ENCODE measurements at regions not wholly inside any gene's neighbourhood (a gene's known extent, or its start where the extent isn't known, plus 50 kb on each side); places are given as distances from the start of the nearest gene placed in this dataset.
"Not testable (repeated sequence)": the region's sequence is repeated elsewhere in the genome, so short reads cannot be mapped to it uniquely, and the experiment has no call there.

GRCh38 chr11:116033931-116034553 is 529.8 kb upstream of the CADM1 start:
- DNase-seq (ENCODE audit: low spot score in 2 of 2, unreplicated experiment in 2 of 2), result no peak
- peaks cover 4% of the 10 kb centered on the region for H3K9me3 Mint-ChIP-seq
- H3K27me3 Mint-ChIP-seq (ENCODE audit: low read depth), result peaks cover 6% of the 10 kb centered on the region
- no peak overlapping the region for H3K4me3 Mint-ChIP-seq
- H3K27ac Mint-ChIP-seq, result no peak overlapping the region
- no peak for TF ChIP-seq CTCF (IDR thresholded peaks at IDR 0.05; ENCODE audit: unreplicated experiment)
- no peaks in the 10 kb centered on the region for H3K36me3 Mint-ChIP-seq
- H3K4me1 Mint-ChIP-seq, result peaks cover 12% of the 10 kb centered on the region

- TF ChIP-seq CTCF (IDR thresholded peaks at IDR 0.05; ENCODE audit: unreplicated experiment), result no peak
- Mint-ChIP-seq H3K4me3 (no peak overlapping the region), H3K27ac (no peak overlapping the region), H3K36me3 (no peaks in the 10 kb centered on the region), H3K4me1 (peaks cover 5% of the 10 kb centered on the region), H3K27me3 (ENCODE audit: low read depth) (peaks cover 7% of the 10 kb centered on the region), H3K9me3 (peaks cover 18% of the 10 kb centered on the region)
- DNase-seq (ENCODE audit: low spot score in 2 of 2, unreplicated experiment in 2 of 2), result no peak
These were observed 526.6 kb upstream of the CADM1 start for GRCh38 chr11:116030697-116031331.

- not testable (repeated sequence) for H3K27me3 Mint-ChIP-seq (ENCODE audit: low read depth); H3K36me3 Mint-ChIP-seq; H3K27ac Mint-ChIP-seq; DNase-seq (ENCODE audit: low spot score in 2 of 2, unreplicated experiment in 2 of 2); H3K4me3 Mint-ChIP-seq; H3K4me1 Mint-ChIP-seq
- peaks cover 38% of the 10 kb centered on the region for H3K9me3 Mint-ChIP-seq
These were observed 524.3 kb upstream of the CADM1 start for GRCh38 chr11:116028506-116028905.

GRCh38 chr11:115999437-115999836 is 495.2 kb upstream of the CADM1 start:
- no peak for DNase-seq (ENCODE audit: low spot score in 2 of 2, unreplicated experiment in 2 of 2)
- H3K27ac Mint-ChIP-seq, result no peak overlapping the region

GRCh38 chr11:115996808-115997188 is 492.6 kb upstream of the CADM1 start:
- H3K4me1 Mint-ChIP-seq, result no peaks in the 10 kb centered on the region
- peaks cover 8% of the 10 kb centered on the region for H3K27me3 Mint-ChIP-seq (ENCODE audit: low read depth)
- no peak overlapping the region for H3K4me3 Mint-ChIP-seq
- no peaks in the 10 kb centered on the region for H3K36me3 Mint-ChIP-seq
- no peak overlapping the region for H3K27ac Mint-ChIP-seq
- no peaks in the 10 kb centered on the region for H3K9me3 Mint-ChIP-seq
- no peak for DNase-seq (ENCODE audit: low spot score in 2 of 2, unreplicated experiment in 2 of 2)
- TF ChIP-seq CTCF (IDR thresholded peaks at IDR 0.05; ENCODE audit: unreplicated experiment), result no peak

More at GRCh38 chr11:115999437-115999836, 495.2 kb upstream of the CADM1 start:
- no peak for TF ChIP-seq CTCF (IDR thresholded peaks at IDR 0.05; ENCODE audit: unreplicated experiment)
- peaks cover 8% of the 10 kb centered on the region for H3K27me3 Mint-ChIP-seq (ENCODE audit: low read depth)
- peaks cover 3% of the 10 kb centered on the region for H3K9me3 Mint-ChIP-seq
- no peaks in the 10 kb centered on the region for H3K4me1 Mint-ChIP-seq
- no peak overlapping the region for H3K4me3 Mint-ChIP-seq
- H3K36me3 Mint-ChIP-seq, result no peaks in the 10 kb centered on the region

- Mint-ChIP-seq H3K36me3 (no peaks in the 10 kb centered on the region), H3K9me3 (no peaks in the 10 kb centered on the region), H3K27me3 (ENCODE audit: low read depth) (peaks cover 8% of the 10 kb centered on the region), H3K4me3 (no peak overlapping the region), H3K27ac (no peak overlapping the region), H3K4me1 (no peaks in the 10 kb centered on the region)
- no peak for DNase-seq (ENCODE audit: low spot score in 2 of 2, unreplicated experiment in 2 of 2)
- TF ChIP-seq CTCF (IDR thresholded peaks at IDR 0.05; ENCODE audit: unreplicated experiment), result no peak
These were observed 492.1 kb upstream of the CADM1 start for GRCh38 chr11:115996125-115996807.

Data from mesothelial cell of epicardium (in vitro differentiated cells).